Transverse colon (tissue), 4 donors: ENCODE measurements at regions not wholly inside any gene's neighbourhood (a gene's known extent, or its start where the extent isn't known, plus 50 kb on each side); places are given as distances from the start of the nearest gene placed in this dataset.

Experiments used
- DNase-seq: peaks from one replicate; pipeline ENCODE4 v3.0.0-alpha.2; 2019
- H3K27ac ChIP-seq, 4 donors: fragments of 200-600 bp; sonication (generic); 2 replicates each; pipeline ENCODE4 v1.5.1; 2016 to 2018; ENCODE audit warnings: inconsistent platforms in 4 of 4
- H3K27me3 ChIP-seq: fragments of 200-600 bp; sonication (generic); 2 replicates; pipeline ENCODE4 v1.5.1; 2017; ENCODE audit warnings: inconsistent platforms
- H3K36me3 ChIP-seq, 4 donors: fragments of 200-600 bp; sonication (generic); 2 replicates each; pipeline ENCODE4 v1.5.1; 2017 to 2019; ENCODE audit warnings: inconsistent platforms in 4 of 4
- H3K4me1 ChIP-seq, 4 donors: fragments of 200-600 bp; sonication (generic); 2 replicates each; pipeline ENCODE4 v1.5.1; 2017 to 2020; ENCODE audit warnings: inconsistent platforms in 4 of 4
- H3K4me3 ChIP-seq, 4 donors: fragments of 200-600 bp; sonication (generic); 1 replicate in 1 of 4; 2 replicates in 3 of 4; pipeline versions ENCODE4 v1.5.1 to v1.6.1; 2017 to 2019; ENCODE audit warnings: inconsistent platforms in 4 of 4
- H3K9me3 ChIP-seq, 2 donors: fragments of 200-600 bp; sonication (generic); 2 replicates each; pipeline ENCODE4 v1.5.1; 2017 to 2019; ENCODE audit warnings: inconsistent platforms in 2 of 2
- CTCF ChIP-seq, 5 experiments: fragments of 200-600 bp in 3 of 5; fragments of 450-650 bp in 2 of 5; sonication (generic) in 3 of 5; IDR thresholded peaks; 1 replicate in 2 of 5; 2 replicates in 3 of 5; pipeline ENCODE4 v1.5.1; 2016 to 2017; ENCODE audit warnings: antibody characterized with exemption in 5 of 5, inconsistent platforms in 3 of 5, mild to moderate bottlenecking in 2 of 5, moderate library complexity in 1 of 5
- EP300 ChIP-seq: sonication (generic); formaldehyde crosslinking; IDR thresholded peaks from one replicate; pipeline ENCODE4 v1.6.1; 2017; ENCODE audit warnings: antibody characterized with exemption, low read depth
- POLR2A ChIP-seq: fragments of 450-650 bp; IDR thresholded peaks from one replicate; pipeline ENCODE4 v1.6.1; 2016; ENCODE audit warnings: antibody characterized with exemption, mild to moderate bottlenecking, moderate library complexity
- POLR2AphosphoS5 ChIP-seq, 3 donors: sonication (generic); formaldehyde crosslinking; IDR thresholded peaks; one replicate each; pipeline ENCODE4 v1.6.1; 2016; ENCODE audit warnings: antibody characterized with exemption in 3 of 3
- WGBS, 2 donors: methylation state at CpG; one replicate each; pipeline ENCODE4 v1.1.5; 2018; ENCODE audit warnings: low coverage in 1 of 2; 5-methylcytosine and 5-hydroxymethylcytosine counted together
- in situ Hi-C, 4 donors: fragments of 200-750 bp; cut with MboI; loops; one replicate each; pipeline versions ENCODE4 v1.15.0 to v1.15.1; 2017; ENCODE audit warnings: low sequenced_read_pairs in 3 of 4, low pct_ligation_motif_present in 1 of 4, low pct_unique_long_range_greater_than_20kb in 1 of 4
- intact Hi-C: fragments of 100-400 bp; cut with DNase I; formaldehyde crosslinking; loops from one replicate; pipeline ENCODE4 v1.15.1; 2023; ENCODE audit warnings: low total_unique reads

- H3K4me1 ChIP-seq, result no peaks in the 10 kb centered on the region
- no peaks in the 10 kb centered on the region for H3K9me3 ChIP-seq
- intact Hi-C loops (no loop called here), in situ Hi-C loops (no loop called here)
- 84 to 90% methylated on average over 4 of the region's 4 CpGs for WGBS, 2 donors
- no peak overlapping the region for H3K27ac ChIP-seq
- no peaks in the 10 kb centered on the region for H3K27me3 ChIP-seq
- no peak for DNase-seq
- H3K4me3 ChIP-seq, result no peak overlapping the region
- no peaks in the 10 kb centered on the region for H3K36me3 ChIP-seq
- no peak for TF ChIP-seq POLR2A
- TF ChIP-seq EP300, result no peak
- TF ChIP-seq POLR2AphosphoS5 (IDR thresholded peaks at IDR 0.05), result no peak
- TF ChIP-seq CTCF (IDR thresholded peaks at IDR 0.05), result no peak
These were observed 224.6 kb downstream of the ALX1 start for GRCh38 chr12:85504624-85505023.

- TF ChIP-seq POLR2A, result no peak
- TF ChIP-seq EP300, result no peak
- no peak for TF ChIP-seq CTCF (IDR thresholded peaks at IDR 0.05)
- TF ChIP-seq POLR2AphosphoS5 (IDR thresholded peaks at IDR 0.05), result no peak
- Histone ChIP-seq H3K9me3 (no peaks in the 10 kb centered on the region), H3K36me3 (no peaks in the 10 kb centered on the region), H3K27me3 (no peaks in the 10 kb centered on the region), H3K27ac (no peak overlapping the region), H3K4me3 (no peak overlapping the region), H3K4me1 (no peaks in the 10 kb centered on the region)
- DNase-seq, result no peak
- intact Hi-C loops (no loop called here), in situ Hi-C loops (no loop called here)
These were observed 227.4 kb downstream of the ALX1 start for GRCh38 chr12:85507456-85507855.

GRCh38 chr12:85509081-85509856 lies 229.2 kb downstream of the ALX1 start:
- no peaks in the 10 kb centered on the region for H3K4me1 ChIP-seq
- no peak overlapping the region for H3K4me3 ChIP-seq
- DNase-seq, result no peak
- intact Hi-C loops (no loop called here), in situ Hi-C loops (no loop called here)
- no peak overlapping the region for H3K27ac ChIP-seq
- TF ChIP-seq EP300 (no peak), POLR2AphosphoS5 (IDR thresholded peaks at IDR 0.05) (no peak), POLR2A (no peak), CTCF (IDR thresholded peaks at IDR 0.05) (no peak)
- no peaks in the 10 kb centered on the region for H3K36me3 ChIP-seq
- no peaks in the 10 kb centered on the region for H3K9me3 ChIP-seq
- WGBS, 2 donors, result 69 to 80% methylated on average over 3 to 8 of the region's 8 CpGs
- H3K27me3 ChIP-seq, result no peaks in the 10 kb centered on the region

- DNase-seq, result no peak
- Histone ChIP-seq H3K36me3 (no peaks in the 10 kb centered on the region), H3K4me1 (no peaks in the 10 kb centered on the region), H3K27me3 (no peaks in the 10 kb centered on the region), H3K9me3 (no peaks in the 10 kb centered on the region), H3K4me3 (no peak overlapping the region), H3K27ac (no peak overlapping the region)
- TF ChIP-seq POLR2AphosphoS5 (IDR thresholded peaks at IDR 0.05) (no peak), POLR2A (no peak), EP300 (no peak), CTCF (IDR thresholded peaks at IDR 0.05) (no peak)
- 60 to 68% methylated on average over 3 of the region's 3 CpGs for WGBS, 2 donors
- intact Hi-C loops, result no loop called here
- in situ Hi-C loops, result no loop called here
These were observed 229.8 kb downstream of the ALX1 start for GRCh38 chr12:85509857-85510256.
